ENCODE measurements at regions not wholly inside any gene's neighbourhood (a gene's known extent, or its start where the extent isn't known, plus 50 kb on each side); places are given as distances from the start of the nearest gene placed in this dataset.

- TF ChIP-seq, protein P1, sequence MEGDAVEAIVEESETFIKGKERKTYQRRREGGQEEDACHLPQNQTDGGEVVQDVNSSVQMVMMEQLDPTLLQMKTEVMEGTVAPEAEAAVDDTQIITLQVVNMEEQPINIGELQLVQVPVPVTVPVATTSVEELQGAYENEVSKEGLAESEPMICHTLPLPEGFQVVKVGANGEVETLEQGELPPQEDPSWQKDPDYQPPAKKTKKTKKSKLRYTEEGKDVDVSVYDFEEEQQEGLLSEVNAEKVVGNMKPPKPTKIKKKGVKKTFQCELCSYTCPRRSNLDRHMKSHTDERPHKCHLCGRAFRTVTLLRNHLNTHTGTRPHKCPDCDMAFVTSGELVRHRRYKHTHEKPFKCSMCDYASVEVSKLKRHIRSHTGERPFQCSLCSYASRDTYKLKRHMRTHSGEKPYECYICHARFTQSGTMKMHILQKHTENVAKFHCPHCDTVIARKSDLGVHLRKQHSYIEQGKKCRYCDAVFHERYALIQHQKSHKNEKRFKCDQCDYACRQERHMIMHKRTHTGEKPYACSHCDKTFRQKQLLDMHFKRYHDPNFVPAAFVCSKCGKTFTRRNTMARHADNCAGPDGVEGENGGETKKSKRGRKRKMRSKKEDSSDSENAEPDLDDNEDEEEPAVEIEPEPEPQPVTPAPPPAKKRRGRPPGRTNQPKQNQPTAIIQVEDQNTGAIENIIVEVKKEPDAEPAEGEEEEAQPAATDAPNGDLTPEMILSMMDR (IDR thresholded peaks at IDR 0.05), result no peak
- DNase-seq (ENCODE audit: low spot score) (no peak), ATAC-seq (ENCODE audit: low FRiP score) (no peak)
Measured at GRCh38 chr2:23297112-23297511, 87.9 kb upstream of the KLHL29 start.

DNA sequence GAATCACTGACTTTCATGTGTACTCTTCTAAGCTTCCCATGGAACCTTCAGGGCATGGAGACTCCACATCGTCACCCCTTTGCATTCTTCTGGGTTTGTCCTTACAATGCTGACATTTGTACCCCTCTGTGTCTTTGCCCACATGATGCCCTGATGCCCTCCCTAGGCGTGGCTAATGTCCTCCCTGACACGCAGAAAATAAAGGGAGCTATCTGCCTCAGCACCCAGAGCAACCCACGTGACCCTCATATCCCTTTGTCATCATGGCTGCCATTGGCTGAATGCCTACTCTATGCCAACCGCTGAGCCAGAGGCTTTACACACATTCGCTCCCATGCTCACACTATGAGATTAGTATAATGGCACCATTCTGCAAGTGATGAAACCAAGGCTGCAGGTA, 86.4 kb upstream of the KLHL29 start:
- TF ChIP-seq, protein P1 (IDR thresholded peaks at IDR 0.05), result no peak
- ATAC-seq (ENCODE audit: low FRiP score) (no peak), DNase-seq (ENCODE audit: low spot score) (no peak)

DNA sequence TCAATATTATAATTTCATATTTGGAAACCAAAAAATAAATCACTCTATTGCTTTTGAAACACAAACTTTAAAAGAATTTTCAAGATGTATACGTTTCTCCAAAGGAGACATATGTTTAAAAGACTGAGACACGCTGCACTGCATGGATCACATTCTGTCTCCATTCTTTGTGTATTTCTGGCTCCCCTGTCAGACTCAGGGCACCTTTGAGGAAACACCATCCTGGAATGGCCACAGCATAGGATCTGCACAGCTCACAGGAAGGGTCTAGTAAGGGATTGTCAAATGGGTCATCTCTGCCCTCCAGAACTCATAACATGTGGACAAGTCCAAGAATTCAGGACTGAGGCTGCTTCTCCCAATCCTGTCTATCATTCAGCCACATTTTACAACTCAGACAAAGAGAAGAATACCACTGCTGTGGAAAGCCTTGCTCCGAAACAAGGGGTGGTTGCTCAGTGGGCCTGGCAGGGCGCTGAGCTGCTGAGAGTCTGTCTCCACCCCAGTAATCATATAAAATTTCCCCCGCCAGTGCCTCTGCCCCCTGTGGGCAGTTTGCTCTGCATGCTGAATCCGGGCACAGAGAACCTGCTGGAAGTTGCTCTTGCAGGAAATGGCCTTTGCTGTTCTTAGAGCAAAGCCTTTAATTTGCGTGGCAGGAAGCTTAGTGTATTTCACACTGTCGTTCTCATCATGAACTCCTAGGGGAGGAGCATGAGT, 85.3 kb upstream of the KLHL29 start:
- ATAC-seq (ENCODE audit: low FRiP score), result no peak
- TF ChIP-seq, protein P1 (IDR thresholded peaks at IDR 0.05), result no peak
- DNase-seq (ENCODE audit: low spot score), result no peak

GRCh38 chr2:23301136-23301535, 83.8 kb upstream of the KLHL29 start:
- TF ChIP-seq, protein P1 (IDR thresholded peaks at IDR 0.05), result no peak
- ATAC-seq (ENCODE audit: low FRiP score), result no peak
- DNase-seq (ENCODE audit: low spot score), result no peak

GRCh38 chr2:23302591-23302990, 82.4 kb upstream of the KLHL29 start:
- TF ChIP-seq, protein P1 (IDR thresholded peaks at IDR 0.05), result no peak
- no peak for ATAC-seq (ENCODE audit: low FRiP score)

DNA sequence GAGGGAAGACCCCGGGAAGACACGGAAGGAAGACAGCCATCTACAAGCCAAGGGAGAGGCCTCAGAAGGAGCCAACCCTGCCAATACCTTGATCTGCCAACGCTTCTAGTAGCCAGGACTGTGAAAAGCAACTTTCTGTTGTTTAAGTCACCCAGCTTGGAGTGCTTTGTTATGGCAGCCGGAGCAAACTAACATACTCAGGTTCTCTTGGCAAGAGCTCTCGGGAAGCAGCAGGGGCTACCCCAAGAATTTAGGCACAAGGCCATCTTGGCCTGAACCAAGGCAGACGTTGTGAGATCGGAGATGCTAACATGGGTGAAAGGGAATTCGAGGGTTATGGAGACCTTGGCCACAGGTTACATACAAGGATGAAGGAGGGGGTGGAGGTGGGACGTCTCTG, 78.6 kb upstream of the KLHL29 start:
- TF ChIP-seq, protein P1 (IDR thresholded peaks at IDR 0.05), result no peak
- no peak for DNase-seq (ENCODE audit: low spot score)
- no peak for ATAC-seq (ENCODE audit: low FRiP score)

More at GRCh38 chr2:23302591-23302990, 82.4 kb upstream of the KLHL29 start:
- DNase-seq (ENCODE audit: low spot score), result no peak

GRCh38 chr2:23311186-23311585, 73.8 kb upstream of the KLHL29 start:
- TF ChIP-seq, protein P1 (IDR thresholded peaks at IDR 0.05), result no peak
- no peak for DNase-seq (ENCODE audit: low spot score)
- ATAC-seq (ENCODE audit: low FRiP score), result no peak

Measured in omental fat pad (tissue), 3 donors.